ENCODE measurements at regions not wholly inside any gene's neighbourhood (a gene's known extent, or its start where the extent isn't known, plus 50 kb on each side); places are given as distances from the start of the nearest gene placed in this dataset.

DNA sequence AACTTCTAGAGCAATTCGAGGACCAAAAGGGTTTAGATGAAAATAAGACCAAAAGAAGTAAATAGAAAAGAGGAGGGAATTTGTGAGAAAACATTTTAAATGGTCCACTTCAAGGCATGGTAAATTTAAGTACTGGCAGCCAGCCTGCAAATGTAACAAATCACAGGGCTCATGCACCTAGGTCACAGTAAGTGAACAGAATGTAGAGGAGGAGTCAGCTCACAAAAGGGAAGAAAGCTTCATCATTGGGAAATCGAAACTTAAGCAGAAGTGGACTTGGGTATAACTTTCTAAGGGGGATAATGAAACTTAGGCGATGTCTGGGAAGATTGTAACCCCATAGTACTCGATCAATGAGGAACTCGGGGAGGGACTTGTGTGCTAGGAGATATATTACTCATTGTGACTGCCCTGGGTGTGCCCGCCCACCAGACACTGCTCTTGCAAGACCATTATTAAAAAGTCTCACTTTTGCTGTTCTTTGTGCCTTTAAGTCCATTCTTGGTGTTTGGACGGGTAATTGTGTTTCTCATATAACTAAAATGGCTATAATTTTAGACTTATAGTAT is 1053.6 kb upstream of the MIR17HG start:
- Histone ChIP-seq H3K4me2 (ENCODE audit: low read depth, low read length, poor library complexity, severe bottlenecking) (no peak overlapping the region), H3K9me2 (replicated peaks; ENCODE audit: insufficient read depth, low read length) (no peaks in the 10 kb centered on the region), H3K79me2 (ENCODE audit: low read length) (no peaks in the 10 kb centered on the region), H3K4me3 (ENCODE audit: low read length) (no peak overlapping the region), H3K9ac (ENCODE audit: low read length) (no peak overlapping the region), H3K36me3 (ENCODE audit: insufficient read depth, low read length) (no peaks in the 10 kb centered on the region), H3K27me3 (ENCODE audit: low read length) (no peaks in the 10 kb centered on the region), H4K20me1 (ENCODE audit: insufficient read depth, low read depth, low read length) (no peaks in the 10 kb centered on the region), H3K9me3 (ENCODE audit: low read length) (no peaks in the 10 kb centered on the region), H3K4me1 (ENCODE audit: low read length) (no peaks in the 10 kb centered on the region), H3K27ac (ENCODE audit: low read length) (no peak overlapping the region), H2AFZ (ENCODE audit: low read length) (no peak overlapping the region)
- no peak for DNase-seq

GRCh38 chr13:90299238-90299637 is 1048.2 kb upstream of the MIR17HG start:
- no peak for DNase-seq
- Histone ChIP-seq H3K9me3 (ENCODE audit: low read length) (no peaks in the 10 kb centered on the region), H3K4me1 (ENCODE audit: low read length) (peaks cover 2% of the 10 kb centered on the region; the same call in 1 of the 2 replicates), H3K27me3 (ENCODE audit: low read length) (no peaks in the 10 kb centered on the region), H3K9me2 (replicated peaks; ENCODE audit: insufficient read depth, low read length) (no peaks in the 10 kb centered on the region), H3K9ac (ENCODE audit: low read length) (no peak overlapping the region), H2AFZ (ENCODE audit: low read length) (no peak overlapping the region), H3K4me2 (ENCODE audit: low read depth, low read length, poor library complexity, severe bottlenecking) (no peak overlapping the region), H3K79me2 (ENCODE audit: low read length) (no peaks in the 10 kb centered on the region), H3K27ac (ENCODE audit: low read length) (no peak overlapping the region), H3K4me3 (ENCODE audit: low read length) (no peak overlapping the region), H3K36me3 (ENCODE audit: insufficient read depth, low read length) (no peaks in the 10 kb centered on the region), H4K20me1 (ENCODE audit: insufficient read depth, low read depth, low read length) (no peaks in the 10 kb centered on the region)

DNA sequence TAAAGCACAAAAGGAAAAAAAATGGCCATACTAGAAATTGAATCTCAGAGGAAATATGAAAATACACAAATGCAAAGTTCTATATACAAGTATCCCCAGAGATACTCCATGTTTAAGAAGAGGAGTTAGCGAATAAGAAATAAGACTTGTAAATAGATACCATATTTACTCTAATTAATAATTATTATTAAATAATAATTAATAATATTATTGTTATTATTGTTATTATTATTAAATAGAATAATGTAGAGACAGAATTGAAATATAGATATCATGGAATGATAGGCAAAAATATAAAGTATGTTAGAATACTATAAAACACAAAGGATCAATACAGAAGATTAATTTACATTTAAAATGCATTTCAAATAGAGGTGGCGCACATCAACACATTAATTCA is 1047.5 kb upstream of the MIR17HG start:
- Histone ChIP-seq H3K9me3 (ENCODE audit: low read length) (no peaks in the 10 kb centered on the region), H3K4me2 (ENCODE audit: low read depth, low read length, poor library complexity, severe bottlenecking) (no peak overlapping the region), H3K27me3 (ENCODE audit: low read length) (no peaks in the 10 kb centered on the region), H3K9me2 (replicated peaks; ENCODE audit: insufficient read depth, low read length) (no peaks in the 10 kb centered on the region), H4K20me1 (ENCODE audit: insufficient read depth, low read depth, low read length) (no peaks in the 10 kb centered on the region), H3K27ac (ENCODE audit: low read length) (no peak overlapping the region), H3K36me3 (ENCODE audit: insufficient read depth, low read length) (no peaks in the 10 kb centered on the region), H3K9ac (ENCODE audit: low read length) (no peak overlapping the region), H3K4me3 (ENCODE audit: low read length) (no peak overlapping the region), H3K79me2 (ENCODE audit: low read length) (no peaks in the 10 kb centered on the region), H3K4me1 (ENCODE audit: low read length) (peaks cover 2% of the 10 kb centered on the region; the same call in 1 of the 2 replicates), H2AFZ (ENCODE audit: low read length) (no peak overlapping the region)
- no peak for DNase-seq

GRCh38 chr13:90302107-90302506 is 1045.4 kb upstream of the MIR17HG start:
- DNase-seq, result no peak
- H3K36me3 ChIP-seq (ENCODE audit: insufficient read depth, low read length), result no peaks in the 10 kb centered on the region
- no peaks in the 10 kb centered on the region for H3K27me3 ChIP-seq (ENCODE audit: low read length)
- H3K4me3 ChIP-seq (ENCODE audit: low read length), result no peak overlapping the region
- no peaks in the 10 kb centered on the region for H3K79me2 ChIP-seq (ENCODE audit: low read length)
- no peak overlapping the region for H3K4me2 ChIP-seq (ENCODE audit: low read depth, low read length, poor library complexity, severe bottlenecking)
- no peaks in the 10 kb centered on the region for H3K9me2 ChIP-seq (replicated peaks; ENCODE audit: insufficient read depth, low read length)
- no peaks in the 10 kb centered on the region for H4K20me1 ChIP-seq (ENCODE audit: insufficient read depth, low read depth, low read length)
- no peak overlapping the region for H3K27ac ChIP-seq (ENCODE audit: low read length)
- no peak overlapping the region for H3K9ac ChIP-seq (ENCODE audit: low read length)
- H2AFZ ChIP-seq (ENCODE audit: low read length), result no peak overlapping the region
- no peaks in the 10 kb centered on the region for H3K9me3 ChIP-seq (ENCODE audit: low read length)
- H3K4me1 ChIP-seq (ENCODE audit: low read length), result peaks cover 2% of the 10 kb centered on the region; the same call in 1 of the 2 replicates

GRCh38 chr13:90305796-90306195 is 1041.7 kb upstream of the MIR17HG start:
- Histone ChIP-seq H3K9me2 (replicated peaks; ENCODE audit: insufficient read depth, low read length) (no peaks in the 10 kb centered on the region), H3K36me3 (ENCODE audit: insufficient read depth, low read length) (no peaks in the 10 kb centered on the region), H3K27me3 (ENCODE audit: low read length) (no peaks in the 10 kb centered on the region), H3K9ac (ENCODE audit: low read length) (no peak overlapping the region), H3K4me2 (ENCODE audit: low read depth, low read length, poor library complexity, severe bottlenecking) (no peak overlapping the region), H3K4me1 (ENCODE audit: low read length) (peaks cover 2% of the 10 kb centered on the region; the same call in 1 of the 2 replicates), H3K4me3 (ENCODE audit: low read length) (no peak overlapping the region), H4K20me1 (ENCODE audit: insufficient read depth, low read depth, low read length) (no peaks in the 10 kb centered on the region), H2AFZ (ENCODE audit: low read length) (no peak overlapping the region), H3K79me2 (ENCODE audit: low read length) (no peaks in the 10 kb centered on the region), H3K9me3 (ENCODE audit: low read length) (no peaks in the 10 kb centered on the region), H3K27ac (ENCODE audit: low read length) (no peak overlapping the region)
- no peak for DNase-seq

DNA sequence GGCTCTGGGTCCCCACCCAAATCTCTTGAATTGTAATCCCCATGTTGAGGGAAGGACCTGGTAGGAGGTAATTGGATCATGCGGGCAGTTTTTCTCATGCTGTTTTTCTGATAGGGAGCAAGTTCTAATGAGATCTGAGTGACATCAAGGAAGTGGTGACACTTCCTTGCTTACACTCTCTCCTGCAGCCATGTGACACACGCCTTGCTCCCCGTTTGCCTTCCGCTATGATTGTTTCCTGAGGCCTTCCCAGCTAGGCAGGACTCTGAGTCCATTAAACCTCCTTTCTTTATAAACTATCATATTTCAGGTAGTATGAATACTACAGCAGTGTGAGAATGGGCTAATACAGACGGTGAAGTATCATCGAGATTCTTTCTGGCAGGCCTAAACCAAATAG is 1040.4 kb upstream of the MIR17HG start:
- Histone ChIP-seq H2AFZ (ENCODE audit: low read length) (no peak overlapping the region), H4K20me1 (ENCODE audit: insufficient read depth, low read depth, low read length) (no peaks in the 10 kb centered on the region), H3K4me3 (ENCODE audit: low read length) (no peak overlapping the region), H3K36me3 (ENCODE audit: insufficient read depth, low read length) (no peaks in the 10 kb centered on the region), H3K9me2 (replicated peaks; ENCODE audit: insufficient read depth, low read length) (no peaks in the 10 kb centered on the region), H3K4me1 (ENCODE audit: low read length) (peaks cover 2% of the 10 kb centered on the region; the same call in 1 of the 2 replicates), H3K79me2 (ENCODE audit: low read length) (no peaks in the 10 kb centered on the region), H3K9ac (ENCODE audit: low read length) (no peak overlapping the region), H3K4me2 (ENCODE audit: low read depth, low read length, poor library complexity, severe bottlenecking) (no peak overlapping the region), H3K27ac (ENCODE audit: low read length) (no peak overlapping the region), H3K27me3 (ENCODE audit: low read length) (no peaks in the 10 kb centered on the region), H3K9me3 (ENCODE audit: low read length) (no peaks in the 10 kb centered on the region)
- DNase-seq, result no peak

DNA sequence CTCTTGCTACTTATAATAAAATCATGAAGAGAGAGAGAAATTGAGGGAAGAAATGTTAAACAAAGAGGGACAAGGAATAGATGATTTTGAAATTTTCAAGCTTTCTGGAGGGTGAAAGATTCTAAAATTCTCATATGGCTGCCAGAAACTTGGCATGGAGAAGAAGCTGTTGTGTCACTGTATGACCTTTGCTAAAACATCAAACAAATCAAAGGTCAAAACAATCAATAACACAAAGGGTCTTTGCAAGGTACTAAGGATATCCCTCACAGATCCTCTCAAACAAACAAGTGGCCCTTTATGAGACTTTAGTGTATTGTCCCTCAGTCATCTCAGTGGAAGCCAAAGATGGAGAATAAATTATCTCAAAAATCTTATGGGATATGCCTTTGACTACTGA is 1039.2 kb upstream of the MIR17HG start:
- Histone ChIP-seq H3K9me3 (ENCODE audit: low read length) (no peaks in the 10 kb centered on the region), H3K27me3 (ENCODE audit: low read length) (no peaks in the 10 kb centered on the region), H2AFZ (ENCODE audit: low read length) (no peak overlapping the region), H4K20me1 (ENCODE audit: insufficient read depth, low read depth, low read length) (no peaks in the 10 kb centered on the region), H3K9ac (ENCODE audit: low read length) (no peak overlapping the region), H3K4me3 (ENCODE audit: low read length) (no peak overlapping the region), H3K36me3 (ENCODE audit: insufficient read depth, low read length) (no peaks in the 10 kb centered on the region), H3K4me2 (ENCODE audit: low read depth, low read length, poor library complexity, severe bottlenecking) (no peak overlapping the region), H3K79me2 (ENCODE audit: low read length) (no peaks in the 10 kb centered on the region), H3K27ac (ENCODE audit: low read length) (no peak overlapping the region), H3K4me1 (ENCODE audit: low read length) (peaks cover 2% of the 10 kb centered on the region; the same call in 1 of the 2 replicates), H3K9me2 (replicated peaks; ENCODE audit: insufficient read depth, low read length) (no peaks in the 10 kb centered on the region)
- no peak for DNase-seq

- no peak overlapping the region for H3K4me3 ChIP-seq (ENCODE audit: low read length)
- H3K27ac ChIP-seq (ENCODE audit: low read length), result no peak overlapping the region
- no peaks in the 10 kb centered on the region for H3K79me2 ChIP-seq (ENCODE audit: low read length)
- H2AFZ ChIP-seq (ENCODE audit: low read length), result no peak overlapping the region
- H4K20me1 ChIP-seq (ENCODE audit: insufficient read depth, low read depth, low read length), result no peaks in the 10 kb centered on the region
- no peak overlapping the region for H3K4me2 ChIP-seq (ENCODE audit: low read depth, low read length, poor library complexity, severe bottlenecking)
- no peaks in the 10 kb centered on the region for H3K9me2 ChIP-seq (replicated peaks; ENCODE audit: insufficient read depth, low read length)
- no peaks in the 10 kb centered on the region for H3K4me1 ChIP-seq (ENCODE audit: low read length)
- H3K9ac ChIP-seq (ENCODE audit: low read length), result no peak overlapping the region
- no peaks in the 10 kb centered on the region for H3K36me3 ChIP-seq (ENCODE audit: insufficient read depth, low read length)
- no peak for DNase-seq
- H3K27me3 ChIP-seq (ENCODE audit: low read length), result no peaks in the 10 kb centered on the region
- H3K9me3 ChIP-seq (ENCODE audit: low read length), result no peaks in the 10 kb centered on the region
Observed at GRCh38 chr13:90311929-90312328, 1035.6 kb upstream of the MIR17HG start.

GRCh38 chr13:90315061-90315460 is 1032.4 kb upstream of the MIR17HG start:
- Histone ChIP-seq H3K4me3 (ENCODE audit: low read length) (no peak overlapping the region), H3K4me1 (ENCODE audit: low read length) (no peaks in the 10 kb centered on the region), H3K79me2 (ENCODE audit: low read length) (no peaks in the 10 kb centered on the region), H4K20me1 (ENCODE audit: insufficient read depth, low read depth, low read length) (no peaks in the 10 kb centered on the region), H3K27me3 (ENCODE audit: low read length) (no peaks in the 10 kb centered on the region), H2AFZ (ENCODE audit: low read length) (no peak overlapping the region), H3K36me3 (ENCODE audit: insufficient read depth, low read length) (no peaks in the 10 kb centered on the region), H3K4me2 (ENCODE audit: low read depth, low read length, poor library complexity, severe bottlenecking) (no peak overlapping the region), H3K9me3 (ENCODE audit: low read length) (no peaks in the 10 kb centered on the region), H3K9ac (ENCODE audit: low read length) (no peak overlapping the region), H3K27ac (ENCODE audit: low read length) (no peak overlapping the region), H3K9me2 (replicated peaks; ENCODE audit: insufficient read depth, low read length) (no peaks in the 10 kb centered on the region)
- no peak for DNase-seq
